ENCODE measurements at regions not wholly inside any gene's neighbourhood (a gene's known extent, or its start where the extent isn't known, plus 50 kb on each side); places are given as distances from the start of the nearest gene placed in this dataset.
"Not testable (repeated sequence)": the region's sequence is repeated elsewhere in the genome, so short reads cannot be mapped to it uniquely, and the experiment has no call there.

- DNase-seq (ENCODE audit: low read depth), result no peak
- no peak overlapping the region for H3K4me3 ChIP-seq (ENCODE audit: low read depth, low read length)
These were observed 323.0 kb downstream of the FLRT2 start for GRCh38 chr14:85852906-85853305.

DNA sequence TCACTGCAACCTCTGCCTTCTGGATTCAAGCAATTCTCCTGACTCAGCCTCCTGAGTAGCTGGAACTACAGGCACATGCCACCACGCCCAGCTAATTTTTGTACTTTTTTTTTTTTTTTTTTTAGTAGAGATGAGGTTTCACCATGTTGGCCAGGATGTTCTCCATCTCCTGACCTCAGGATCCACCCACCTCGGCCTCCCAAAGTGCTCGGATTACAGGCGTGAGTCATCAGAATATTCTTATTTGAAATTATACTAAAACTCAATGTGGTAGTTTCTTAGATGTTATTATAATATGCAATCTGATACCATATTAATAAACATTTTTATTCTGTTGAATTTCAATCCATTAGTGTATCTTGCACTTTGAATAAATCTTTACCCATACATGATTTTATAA lies 322.2 kb downstream of the FLRT2 start:
- not testable (repeated sequence) for DNase-seq (ENCODE audit: low read depth); H3K4me3 ChIP-seq (ENCODE audit: low read depth, low read length)

More at GRCh38 chr14:85852906-85853305, 323.0 kb downstream of the FLRT2 start:
- TF ChIP-seq, protein P1, sequence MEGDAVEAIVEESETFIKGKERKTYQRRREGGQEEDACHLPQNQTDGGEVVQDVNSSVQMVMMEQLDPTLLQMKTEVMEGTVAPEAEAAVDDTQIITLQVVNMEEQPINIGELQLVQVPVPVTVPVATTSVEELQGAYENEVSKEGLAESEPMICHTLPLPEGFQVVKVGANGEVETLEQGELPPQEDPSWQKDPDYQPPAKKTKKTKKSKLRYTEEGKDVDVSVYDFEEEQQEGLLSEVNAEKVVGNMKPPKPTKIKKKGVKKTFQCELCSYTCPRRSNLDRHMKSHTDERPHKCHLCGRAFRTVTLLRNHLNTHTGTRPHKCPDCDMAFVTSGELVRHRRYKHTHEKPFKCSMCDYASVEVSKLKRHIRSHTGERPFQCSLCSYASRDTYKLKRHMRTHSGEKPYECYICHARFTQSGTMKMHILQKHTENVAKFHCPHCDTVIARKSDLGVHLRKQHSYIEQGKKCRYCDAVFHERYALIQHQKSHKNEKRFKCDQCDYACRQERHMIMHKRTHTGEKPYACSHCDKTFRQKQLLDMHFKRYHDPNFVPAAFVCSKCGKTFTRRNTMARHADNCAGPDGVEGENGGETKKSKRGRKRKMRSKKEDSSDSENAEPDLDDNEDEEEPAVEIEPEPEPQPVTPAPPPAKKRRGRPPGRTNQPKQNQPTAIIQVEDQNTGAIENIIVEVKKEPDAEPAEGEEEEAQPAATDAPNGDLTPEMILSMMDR (IDR thresholded peaks at IDR 0.05; ENCODE audit: insufficient read depth, low read depth, low read length, missing control alignments), result no peak

DNA sequence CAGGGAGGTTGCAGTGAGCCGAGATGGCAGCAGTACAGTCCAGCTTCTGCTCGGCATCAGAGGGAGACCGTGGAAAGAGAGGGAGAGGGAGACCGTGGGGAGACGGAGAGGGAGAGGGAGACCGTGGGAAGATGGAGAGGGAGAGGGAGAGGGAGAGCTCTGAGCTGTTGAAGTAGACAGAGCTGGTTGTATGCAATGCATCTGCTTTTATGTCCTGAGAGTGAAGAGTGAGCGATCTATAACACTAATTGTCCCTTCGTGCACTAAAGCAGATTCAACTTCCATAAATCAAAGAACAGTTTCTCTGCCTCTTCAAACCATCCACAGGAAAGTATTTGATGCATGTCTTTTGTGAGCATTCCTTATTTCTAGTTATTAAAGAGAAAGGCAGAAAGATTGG lies 300.6 kb downstream of the FLRT2 start:
- DNase-seq (ENCODE audit: low read depth), result not testable (repeated sequence)

GRCh38 chr14:85829601-85830000 lies 299.7 kb downstream of the FLRT2 start:
- H3K4me3 ChIP-seq (ENCODE audit: low read depth, low read length); DNase-seq (ENCODE audit: low read depth): not testable (repeated sequence)

More for the DNA sequence above, 300.6 kb downstream of the FLRT2 start:
- H3K4me3 ChIP-seq (ENCODE audit: low read depth, low read length), result not testable (repeated sequence)

- H3K4me3 ChIP-seq (ENCODE audit: low read depth, low read length), result no peak overlapping the region
- DNase-seq (ENCODE audit: low read depth), result no peak
- TF ChIP-seq, protein P1 (IDR thresholded peaks at IDR 0.05; ENCODE audit: insufficient read depth, low read depth, low read length, missing control alignments), result no peak
These were observed 294.6 kb downstream of the FLRT2 start for GRCh38 chr14:85824526-85824925.

DNA sequence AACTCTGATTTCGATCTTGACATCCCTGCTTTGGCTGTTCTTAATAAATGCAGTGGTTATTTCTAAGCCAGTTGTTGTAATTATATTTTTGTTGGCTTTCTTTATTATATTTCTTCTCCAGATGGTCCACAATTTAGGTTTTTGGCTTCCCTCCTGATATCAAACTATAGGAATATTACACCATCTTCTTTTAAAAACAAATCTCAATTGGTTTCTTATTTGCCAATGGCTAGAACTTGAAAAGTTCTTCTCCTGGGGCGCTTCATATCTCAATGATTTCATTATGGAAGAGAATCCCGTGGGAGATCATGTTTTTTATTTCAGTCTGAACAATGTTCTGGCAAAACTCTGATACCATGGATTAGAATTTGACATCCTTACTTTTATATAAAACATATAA lies 292.3 kb downstream of the FLRT2 start:
- TF ChIP-seq, protein P1 (IDR thresholded peaks at IDR 0.05; ENCODE audit: insufficient read depth, low read depth, low read length, missing control alignments), result no peak
- no peak for DNase-seq (ENCODE audit: low read depth)
- H3K4me3 ChIP-seq (ENCODE audit: low read depth, low read length), result no peak overlapping the region

- H3K4me3 ChIP-seq (ENCODE audit: low read depth, low read length), result no peak overlapping the region
- TF ChIP-seq, protein P1 (IDR thresholded peaks at IDR 0.05; ENCODE audit: insufficient read depth, low read depth, low read length, missing control alignments), result no peak
- DNase-seq (ENCODE audit: low read depth), result no peak
These were observed 287.5 kb downstream of the FLRT2 start for GRCh38 chr14:85817430-85817829.

- no peak for DNase-seq (ENCODE audit: low read depth)
- H3K4me3 ChIP-seq (ENCODE audit: low read depth, low read length), result no peak overlapping the region
- TF ChIP-seq, protein P1 (IDR thresholded peaks at IDR 0.05; ENCODE audit: insufficient read depth, low read depth, low read length, missing control alignments), result no peak
These were observed 283.1 kb downstream of the FLRT2 start for GRCh38 chr14:85813040-85813439.

- no peak overlapping the region for H3K4me3 ChIP-seq (ENCODE audit: low read depth, low read length)
- TF ChIP-seq, protein P1 (IDR thresholded peaks at IDR 0.05; ENCODE audit: insufficient read depth, low read depth, low read length, missing control alignments), result no peak
- DNase-seq (ENCODE audit: low read depth), result no peak
These were observed 281.4 kb downstream of the FLRT2 start for GRCh38 chr14:85811340-85811739.

Measured in GM12865 (cell line).